Sigmoid colon (tissue), 4 donors: ENCODE measurements at regions not wholly inside any gene's neighbourhood (a gene's known extent, or its start where the extent isn't known, plus 50 kb on each side); places are given as distances from the start of the nearest gene placed in this dataset.

Source experiments
- EP300 ChIP-seq, 4 donors: sonication (generic); formaldehyde crosslinking; IDR thresholded peaks; one replicate each; pipeline ENCODE4 v1.6.1; 2017; ENCODE audit warnings: antibody characterized with exemption in 4 of 4
- POLR2A ChIP-seq, 2 donors: fragments of 450-650 bp; IDR thresholded peaks; one replicate each; pipeline ENCODE4 v1.6.1; 2016; ENCODE audit warnings: antibody characterized with exemption in 2 of 2, mild to moderate bottlenecking in 2 of 2, moderate library complexity in 2 of 2
- POLR2AphosphoS5 ChIP-seq, 4 donors: sonication (generic); formaldehyde crosslinking; IDR thresholded peaks; one replicate each; pipeline ENCODE4 v1.6.1; 2017; ENCODE audit warnings: antibody characterized with exemption in 4 of 4
- TF ChIP-seq, protein P1 (sequence below), 4 experiments: fragments of 450-650 bp in 3 of 4; fragments of 200-600 bp in 1 of 4; IDR thresholded peaks; one replicate each; pipeline ENCODE4 v1.5.1; 2016 to 2019; ENCODE audit warnings: antibody characterized with exemption in 4 of 4, mild to moderate bottlenecking in 3 of 4, moderate library complexity in 2 of 4

DNA sequence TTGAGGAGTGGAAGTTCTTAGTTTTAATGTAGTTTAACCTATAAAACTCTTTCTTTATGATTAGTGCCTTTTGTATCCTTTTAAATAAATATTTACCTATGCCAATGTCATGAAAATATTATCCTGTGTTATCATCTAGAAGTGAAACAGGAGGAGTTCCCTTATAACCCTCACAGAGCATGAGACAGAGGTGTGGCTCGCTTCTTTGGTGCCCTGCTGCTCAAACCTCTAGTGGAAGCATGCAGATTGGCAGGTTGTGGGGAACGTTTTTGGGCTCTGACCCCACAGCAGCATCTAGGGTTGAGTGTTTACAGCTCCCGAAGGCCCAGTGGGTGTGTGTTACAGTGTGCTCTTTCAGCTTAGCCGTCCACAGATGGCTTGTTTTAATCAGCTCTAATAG lies 459.4 kb upstream of the AZI2 start:
- TF ChIP-seq, protein P1, sequence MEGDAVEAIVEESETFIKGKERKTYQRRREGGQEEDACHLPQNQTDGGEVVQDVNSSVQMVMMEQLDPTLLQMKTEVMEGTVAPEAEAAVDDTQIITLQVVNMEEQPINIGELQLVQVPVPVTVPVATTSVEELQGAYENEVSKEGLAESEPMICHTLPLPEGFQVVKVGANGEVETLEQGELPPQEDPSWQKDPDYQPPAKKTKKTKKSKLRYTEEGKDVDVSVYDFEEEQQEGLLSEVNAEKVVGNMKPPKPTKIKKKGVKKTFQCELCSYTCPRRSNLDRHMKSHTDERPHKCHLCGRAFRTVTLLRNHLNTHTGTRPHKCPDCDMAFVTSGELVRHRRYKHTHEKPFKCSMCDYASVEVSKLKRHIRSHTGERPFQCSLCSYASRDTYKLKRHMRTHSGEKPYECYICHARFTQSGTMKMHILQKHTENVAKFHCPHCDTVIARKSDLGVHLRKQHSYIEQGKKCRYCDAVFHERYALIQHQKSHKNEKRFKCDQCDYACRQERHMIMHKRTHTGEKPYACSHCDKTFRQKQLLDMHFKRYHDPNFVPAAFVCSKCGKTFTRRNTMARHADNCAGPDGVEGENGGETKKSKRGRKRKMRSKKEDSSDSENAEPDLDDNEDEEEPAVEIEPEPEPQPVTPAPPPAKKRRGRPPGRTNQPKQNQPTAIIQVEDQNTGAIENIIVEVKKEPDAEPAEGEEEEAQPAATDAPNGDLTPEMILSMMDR (IDR thresholded peaks at IDR 0.05): no peak
- TF ChIP-seq POLR2AphosphoS5 (IDR thresholded peaks at IDR 0.05) (no peak), POLR2A (IDR thresholded peaks at IDR 0.05) (no peak), EP300 (IDR thresholded peaks at IDR 0.05) (no peak)
